Right ventricle myocardium superior (tissue), 1 donor: ENCODE measurements at regions not wholly inside any gene's neighbourhood (a gene's known extent, or its start where the extent isn't known, plus 50 kb on each side); places are given as distances from the start of the nearest gene placed in this dataset.
"Not testable (repeated sequence)": the region's sequence is repeated elsewhere in the genome, so short reads cannot be mapped to it uniquely, and the experiment has no call there.

Experiments used
- ATAC-seq: fragments of 200-7000 bp; cut with Tn5 transposase; one replicate; pipeline ENCODE4 v1.9.1; 2020; ENCODE audit warnings: mild to moderate bottlenecking; ENCODE audit not compliant: poor library complexity
- DNase-seq: peaks from one replicate; pipeline ENCODE4 v3.0.0-alpha.2; 2020
- intact Hi-C: fragments of 100-400 bp; cut with DNase I; formaldehyde crosslinking; loops from one replicate; pipeline ENCODE4 v1.11.2; 2022
- donor health status: DM: no; HTN: yes; CAD: no; lungs with severe emphysema.

DNA sequence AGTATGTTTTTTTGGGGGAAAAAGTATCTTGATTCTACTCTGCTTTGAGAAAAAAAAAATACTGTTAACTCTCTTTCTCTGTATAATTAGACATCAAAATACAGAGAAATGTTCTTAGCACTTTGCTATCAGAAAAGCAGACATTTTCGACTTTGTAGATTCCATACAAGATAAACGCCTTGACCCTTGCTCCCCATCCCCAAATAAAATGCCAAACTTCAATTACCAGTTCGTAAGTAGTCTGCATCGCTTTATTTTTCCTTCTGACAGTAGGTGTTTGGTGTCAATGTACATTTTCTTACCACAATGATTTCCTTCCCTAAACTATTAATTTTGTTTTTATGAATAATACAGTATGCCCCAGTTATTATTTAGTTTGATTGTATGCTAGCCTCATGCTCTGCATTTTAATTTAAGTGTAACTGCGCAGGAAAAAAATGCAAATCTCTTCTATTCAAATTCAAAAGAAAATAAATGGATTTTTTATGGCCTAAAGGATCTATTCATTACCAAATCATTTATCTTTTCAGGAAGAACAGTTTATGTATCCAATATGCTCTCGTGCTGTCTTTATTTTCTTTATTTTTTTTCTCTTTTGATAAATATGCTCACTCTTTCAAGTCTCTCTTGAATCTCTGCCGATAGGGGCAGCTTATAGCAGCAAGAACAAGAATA is 84.8 kb upstream of the ZNF217 start:
- intact Hi-C loops, result no loop called here
- ATAC-seq (no peak), DNase-seq (no peak)

DNA sequence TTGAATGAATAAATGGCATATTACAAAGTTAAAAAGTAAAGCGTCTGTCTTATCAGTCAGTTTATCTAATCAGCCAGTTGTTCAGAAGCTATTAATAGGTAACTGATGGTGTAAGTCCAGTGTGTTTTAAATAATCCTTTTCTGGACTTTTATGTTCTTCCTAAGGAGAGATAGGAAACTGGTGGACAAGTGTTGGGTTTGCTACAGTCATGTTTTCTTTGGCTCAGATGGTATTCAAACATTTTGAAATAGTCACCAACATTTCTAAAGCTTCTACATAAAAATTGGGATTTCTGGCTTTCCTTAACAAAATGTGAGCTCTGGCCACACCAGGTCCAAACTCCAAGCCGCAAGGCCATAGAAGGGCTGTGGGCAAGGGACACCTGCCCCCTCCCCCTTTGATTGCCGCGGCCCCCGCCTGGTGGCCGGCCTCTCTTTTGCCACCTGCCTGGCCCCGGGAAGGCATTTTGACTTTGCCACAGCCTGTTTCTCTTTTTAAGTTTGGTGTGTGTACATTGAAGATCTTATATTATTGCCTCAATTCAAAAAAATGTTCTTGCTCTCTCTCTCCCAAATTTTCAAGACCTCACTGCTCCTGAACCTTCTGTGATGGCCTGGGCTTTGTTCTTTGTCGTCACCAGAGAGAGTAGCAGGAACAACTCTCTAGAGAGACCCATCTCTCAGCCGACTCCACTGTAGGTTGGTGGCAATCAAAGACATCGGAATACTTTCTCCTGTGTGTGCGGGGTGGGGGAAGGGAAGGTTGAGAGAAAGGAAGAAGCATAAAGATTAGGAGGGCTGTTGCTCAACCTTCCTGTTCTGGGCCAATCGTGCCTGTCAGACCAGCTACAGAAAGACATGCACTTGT is 84.0 kb upstream of the ZNF217 start:
- DNase-seq, result peak; percentile 49
- intact Hi-C loops, result no loop called here
- peak; percentile 87 for ATAC-seq

GRCh38 chr20:53676987-53677386 is 83.3 kb upstream of the ZNF217 start:
- peak; percentile 42 for ATAC-seq
- intact Hi-C loops, result no loop called here
- no peak for DNase-seq

DNA sequence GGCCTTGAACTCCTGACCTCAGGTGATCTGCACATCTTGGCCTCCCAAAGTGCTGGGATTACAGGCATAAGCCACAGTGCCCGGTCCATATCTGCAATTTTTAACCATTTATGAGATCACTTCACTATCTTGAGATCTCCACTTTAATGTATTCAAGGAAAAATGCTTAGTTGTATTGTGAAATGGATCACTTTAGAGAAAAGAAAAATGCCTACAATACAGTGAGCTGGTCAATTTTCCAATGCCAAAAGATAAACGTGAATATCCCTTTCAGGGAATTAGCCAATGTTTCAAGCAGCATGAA is 82.8 kb upstream of the ZNF217 start:
- no peak for ATAC-seq
- no peak for DNase-seq
- intact Hi-C loops, result no loop called here

- intact Hi-C loops, result no loop called here
- ATAC-seq, result no peak
- no peak for DNase-seq
Observed at GRCh38 chr20:53672484-53673129, 79.0 kb upstream of the ZNF217 start.

GRCh38 chr20:53671370-53671769 is 77.7 kb upstream of the ZNF217 start:
- ATAC-seq (no peak), DNase-seq (no peak)
- intact Hi-C loops, result no loop called here

GRCh38 chr20:53669517-53670313 is 76.1 kb upstream of the ZNF217 start:
- ATAC-seq, intact Hi-C loops, DNase-seq: not testable (repeated sequence)

GRCh38 chr20:53668992-53669391 is 75.4 kb upstream of the ZNF217 start:
- DNase-seq, result no peak
- no peak for ATAC-seq
- intact Hi-C loops, result no loop called here

DNA sequence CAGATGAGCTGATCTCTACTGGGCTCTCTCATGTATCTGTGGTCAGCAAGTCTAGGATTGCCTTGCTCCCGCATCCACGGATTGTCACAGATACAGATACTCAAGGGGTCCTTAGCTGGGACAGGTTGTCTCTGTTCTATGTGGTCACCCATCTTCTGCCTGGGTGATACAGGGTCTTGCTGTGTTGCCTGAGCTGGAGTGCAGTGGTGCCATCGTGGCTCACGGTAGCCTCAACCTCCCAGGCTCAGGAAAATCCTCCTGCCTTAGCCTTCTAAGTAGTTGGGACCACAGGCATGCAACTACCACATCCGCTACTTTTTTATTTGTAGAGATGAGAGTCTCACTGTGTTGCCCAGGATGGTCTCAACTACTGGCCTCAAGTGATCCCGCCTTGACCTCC is 72.5 kb upstream of the ZNF217 start:
- DNase-seq (no peak), ATAC-seq (no peak)
- intact Hi-C loops, result no loop called here

DNA sequence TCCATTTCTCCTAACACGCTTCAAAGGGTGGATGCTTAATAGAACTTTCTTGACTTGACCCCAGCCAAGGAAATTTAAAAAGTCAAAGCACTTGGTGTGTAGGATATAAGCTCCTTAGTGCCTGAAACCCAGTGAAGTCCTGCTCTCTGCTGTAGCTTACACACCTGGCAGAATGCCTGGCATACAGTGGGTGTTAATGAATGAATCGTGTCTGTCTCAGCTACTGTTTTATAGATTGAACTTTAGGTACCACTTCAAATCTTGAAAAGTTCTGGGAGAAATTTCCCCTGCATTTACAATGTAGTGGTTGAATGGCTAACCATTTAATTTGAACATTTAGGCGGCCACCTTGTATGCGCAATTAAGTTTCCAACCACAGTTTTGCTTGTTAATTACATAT is 70.5 kb upstream of the ZNF217 start:
- ATAC-seq (no peak), DNase-seq (no peak)
- intact Hi-C loops, result no loop called here

- ATAC-seq, intact Hi-C loops, DNase-seq: not testable (repeated sequence)
Observed at GRCh38 chr20:53663521-53663920, 69.9 kb upstream of the ZNF217 start.

DNA sequence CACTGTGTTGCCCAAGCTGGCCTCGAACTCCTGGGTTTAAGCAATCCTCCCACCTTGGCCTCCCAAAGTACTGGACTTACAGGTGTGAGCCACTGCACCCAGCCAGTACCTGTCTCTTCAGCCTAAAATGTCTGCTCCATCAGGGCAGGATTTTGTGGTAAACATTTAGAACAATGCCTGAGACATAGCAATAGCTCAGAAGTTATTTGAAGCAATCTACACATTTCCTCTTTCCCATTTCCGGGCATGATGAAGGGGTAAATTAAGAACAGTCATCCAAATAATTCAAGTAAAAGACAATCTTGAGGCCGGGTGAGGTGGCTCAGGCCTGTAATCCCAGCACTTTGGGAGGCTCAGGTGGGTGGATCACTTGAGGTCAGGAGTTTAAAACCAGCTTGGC is 69.0 kb upstream of the ZNF217 start:
- intact Hi-C loops, result no loop called here
- DNase-seq, result no peak
- no peak for ATAC-seq

DNA sequence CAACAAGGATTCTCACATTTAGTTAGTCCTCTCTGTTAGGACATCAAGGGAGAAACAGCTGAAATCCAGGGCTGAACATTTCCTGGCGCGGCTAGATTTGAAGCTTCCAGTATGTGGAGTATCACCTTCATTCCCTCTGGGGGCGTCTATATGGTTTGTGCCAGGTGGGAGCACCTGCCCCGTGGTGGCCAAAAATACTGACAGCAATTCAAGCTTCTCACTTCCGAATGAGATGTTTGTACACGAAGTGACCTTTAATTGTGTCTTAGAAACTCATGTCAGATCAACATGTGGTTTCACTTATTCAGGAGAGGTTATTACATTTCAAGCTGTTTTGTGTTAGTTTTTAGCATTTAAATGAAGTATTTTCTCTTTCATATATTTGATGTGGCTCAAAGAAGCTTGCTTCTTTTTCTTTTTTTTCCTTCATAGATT is 67.3 kb upstream of the ZNF217 start:
- DNase-seq, result no peak
- peak; percentile 50 for ATAC-seq
- intact Hi-C loops, result no loop called here

- intact Hi-C loops, result no loop called here
Observed at GRCh38 chr20:53660078-53660909, 66.7 kb upstream of the ZNF217 start.

GRCh38 chr20:53658973-53659372 is 65.3 kb upstream of the ZNF217 start:
- DNase-seq, result no peak
- intact Hi-C loops, result no loop called here
- ATAC-seq, result no peak

More at GRCh38 chr20:53660078-53660909, 66.7 kb upstream of the ZNF217 start:
- DNase-seq, result peak; percentile 43
- peak; percentile 78 for ATAC-seq

- ATAC-seq, result no peak
- intact Hi-C loops, result no loop called here
- no peak for DNase-seq
Observed at GRCh38 chr20:53658322-53658721, 64.7 kb upstream of the ZNF217 start.

DNA sequence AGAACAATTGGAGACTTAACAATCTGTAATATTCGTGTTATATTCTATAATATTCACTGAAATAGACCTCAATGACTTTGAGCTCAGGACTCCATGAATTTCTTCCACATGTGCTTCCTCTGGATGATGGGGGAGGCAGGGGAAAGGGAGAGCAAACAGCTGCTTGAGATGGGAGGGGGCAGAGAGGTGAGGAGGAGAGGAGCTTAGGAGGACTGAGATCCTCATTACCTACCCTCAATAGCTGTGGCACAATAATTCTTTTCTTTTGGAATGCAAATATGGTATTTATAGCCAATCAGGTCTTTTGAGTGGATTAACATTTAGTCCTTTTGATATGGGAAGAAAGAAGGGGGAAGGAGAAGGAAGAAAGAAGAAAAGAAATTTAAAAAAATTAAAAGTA is 64.1 kb upstream of the ZNF217 start:
- intact Hi-C loops, result no loop called here
- no peak for ATAC-seq
- no peak for DNase-seq

DNA sequence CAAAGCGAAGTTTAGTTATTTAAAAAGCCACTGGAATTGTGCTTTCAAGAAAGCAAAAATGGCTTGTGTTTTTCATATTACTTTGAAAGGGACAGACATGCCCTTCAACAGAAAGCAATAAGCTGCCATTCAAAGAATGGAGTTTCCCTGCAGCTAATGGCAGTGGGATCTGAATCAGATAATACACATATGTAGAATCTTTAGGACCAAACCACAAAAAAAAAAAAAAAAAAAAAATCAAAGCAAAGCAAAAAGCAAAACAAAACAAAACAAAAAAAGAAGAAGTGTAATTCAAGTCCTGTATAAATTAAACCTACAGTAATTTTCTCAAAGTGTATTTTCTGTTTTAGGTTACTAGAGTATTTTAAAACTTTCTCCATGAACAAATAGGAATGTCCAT is 63.6 kb upstream of the ZNF217 start:
- ATAC-seq, result no peak
- no peak for DNase-seq
- intact Hi-C loops, result no loop called here
